ENCODE measurements at regions not wholly inside any gene's neighbourhood (a gene's known extent, or its start where the extent isn't known, plus 50 kb on each side); places are given as distances from the start of the nearest gene placed in this dataset.
A peak's percentile ranks its signal among the peaks of the same experiment; 100 is the strongest.

GRCh38 chr11:39145346-39145745, 2314.1 kb downstream of the LRRC4C start:
- DNase-seq = no peak

GRCh38 chr11:39144351-39145130, 2314.9 kb downstream of the LRRC4C start:
- DNase-seq = peak in 5 of 58 donors; percentile 3 to 28 (median 7)

- no peak for DNase-seq
Measured at GRCh38 chr11:39139581-39139980, 2319.9 kb downstream of the LRRC4C start.

DNA sequence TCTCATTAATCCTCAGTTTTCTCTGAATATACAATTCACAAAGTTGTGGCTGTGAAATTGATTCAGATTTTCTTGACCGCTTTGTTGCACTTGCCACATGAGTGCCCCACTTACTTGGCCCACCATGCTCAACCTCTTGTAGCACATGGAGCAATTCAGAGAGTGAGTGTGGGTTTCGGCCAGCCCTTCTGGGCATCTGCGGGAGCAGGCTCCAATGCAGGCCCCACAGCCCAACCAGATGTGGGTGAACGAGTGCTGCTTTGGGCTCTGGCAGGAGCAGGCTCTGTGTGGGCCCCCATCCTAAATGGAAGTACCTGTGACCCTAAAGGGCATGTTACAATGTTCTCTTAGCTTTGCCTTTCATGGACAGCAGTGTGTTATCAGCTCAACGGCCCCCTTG, 2338.6 kb downstream of the LRRC4C start:
- peak in 1 of 58 donors; percentile 1 for DNase-seq

DNA sequence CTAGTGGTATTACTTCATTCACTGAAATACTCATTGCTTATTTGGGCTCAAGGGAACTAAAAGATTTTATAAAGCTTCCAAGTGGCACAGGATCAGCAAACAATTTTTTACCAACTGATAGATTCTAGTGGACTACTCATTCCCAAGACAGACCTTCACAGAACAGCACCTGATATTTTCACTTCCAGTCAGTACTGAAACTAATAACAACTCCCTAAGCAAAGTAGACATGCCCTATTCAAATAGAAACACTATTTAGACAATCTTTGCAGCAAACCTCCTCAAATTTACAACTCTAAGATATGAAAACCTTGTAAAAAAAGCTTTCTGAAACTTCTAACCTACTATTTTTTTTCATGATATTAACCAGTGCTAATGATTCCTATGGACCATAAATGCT, 2345.8 kb downstream of the LRRC4C start:
- DNase-seq = no peak

- DNase-seq = no peak
Measured at GRCh38 chr11:39102236-39102635, 2357.2 kb downstream of the LRRC4C start.

DNA sequence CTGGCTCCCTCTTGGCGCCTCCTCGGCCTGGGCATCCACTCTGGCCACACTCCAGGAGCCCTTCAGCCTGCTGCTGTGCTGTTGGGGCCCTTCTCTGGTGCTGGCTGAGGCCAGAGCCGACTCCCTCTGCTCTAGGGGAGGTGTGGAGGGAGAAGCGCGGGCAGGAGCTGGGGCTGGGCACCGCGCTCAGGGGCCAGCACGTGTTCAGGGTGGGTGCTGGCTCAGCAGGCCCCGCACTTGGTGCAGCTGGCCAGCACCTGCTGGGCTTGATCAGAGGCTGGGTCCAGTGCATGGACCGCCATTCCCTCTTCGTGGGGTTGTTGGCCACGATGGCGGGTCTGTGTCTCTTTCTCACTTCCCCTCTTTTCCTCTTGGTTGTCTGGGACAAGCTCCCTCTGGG, 2381.0 kb downstream of the LRRC4C start:
- no peak for DNase-seq

- DNase-seq = no peak
Measured at GRCh38 chr11:39037611-39038010, 2421.8 kb downstream of the LRRC4C start.

- no peak for DNase-seq
Measured at GRCh38 chr11:39036021-39036420, 2423.4 kb downstream of the LRRC4C start.

DNA sequence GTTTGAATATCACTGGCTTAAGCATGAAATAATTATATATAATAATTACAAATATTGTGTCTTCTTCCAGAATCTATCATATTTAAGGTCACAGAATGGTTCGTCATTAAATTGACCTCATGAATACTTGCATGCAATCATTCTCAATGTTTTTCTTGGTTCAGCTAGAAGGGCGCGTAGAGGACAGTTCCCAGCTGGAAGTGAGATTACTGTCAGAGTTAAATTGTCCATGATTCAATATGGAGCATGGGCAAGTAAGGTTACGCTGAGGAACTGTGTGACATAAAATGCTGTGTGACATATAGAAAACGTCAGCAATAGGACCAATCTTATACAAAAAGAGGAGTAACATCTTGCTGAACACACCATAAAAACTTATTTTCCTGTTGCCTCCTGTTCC, 2423.5 kb upstream of the RAG2 start:
- DNase-seq = no peak

DNA sequence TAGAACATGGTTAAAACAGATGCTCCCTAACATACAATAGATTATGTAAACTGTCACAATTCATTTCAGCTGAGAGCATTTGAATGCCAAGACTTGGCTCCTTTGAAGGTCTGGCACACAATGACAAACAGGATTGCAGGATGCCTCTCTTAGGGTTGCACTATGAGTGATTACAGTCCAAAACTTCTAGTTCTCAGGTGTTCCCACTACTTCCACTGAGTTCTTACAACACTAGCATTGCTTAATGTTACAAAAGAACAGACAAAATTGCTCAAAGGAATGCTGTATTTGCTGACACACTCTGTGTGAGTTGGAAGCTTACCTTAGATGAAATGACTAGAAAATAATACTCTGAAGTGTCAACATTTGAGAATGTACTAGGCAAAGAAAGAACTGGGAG, 2413.8 kb upstream of the RAG2 start:
- DNase-seq = no peak

- no peak for DNase-seq
Measured at GRCh38 chr11:38990841-38991240, 2392.8 kb upstream of the RAG2 start.

GRCh38 chr11:38990139-38990538, 2392.1 kb upstream of the RAG2 start:
- no peak for DNase-seq

GRCh38 chr11:38988908-38989307, 2390.9 kb upstream of the RAG2 start:
- no peak for DNase-seq

DNA sequence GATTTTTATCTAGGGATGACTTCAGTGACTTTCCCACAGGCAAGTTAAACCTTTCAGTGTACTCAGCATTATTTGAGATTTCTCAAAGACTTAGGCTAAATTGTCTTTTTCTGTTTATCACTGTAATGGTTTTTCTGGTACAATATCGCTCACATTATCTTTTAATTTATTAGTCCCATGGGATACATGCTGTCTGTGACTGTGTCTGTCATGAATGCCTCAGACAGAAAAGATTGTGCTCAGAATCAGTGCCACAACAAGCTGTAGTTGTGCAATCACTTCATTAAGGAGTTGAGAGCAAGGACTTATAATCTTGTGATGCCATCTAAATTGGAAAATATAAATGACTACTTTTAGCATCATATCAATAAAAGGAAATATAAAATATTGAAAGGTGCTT, 2374.2 kb upstream of the RAG2 start:
- no peak for DNase-seq

DNA sequence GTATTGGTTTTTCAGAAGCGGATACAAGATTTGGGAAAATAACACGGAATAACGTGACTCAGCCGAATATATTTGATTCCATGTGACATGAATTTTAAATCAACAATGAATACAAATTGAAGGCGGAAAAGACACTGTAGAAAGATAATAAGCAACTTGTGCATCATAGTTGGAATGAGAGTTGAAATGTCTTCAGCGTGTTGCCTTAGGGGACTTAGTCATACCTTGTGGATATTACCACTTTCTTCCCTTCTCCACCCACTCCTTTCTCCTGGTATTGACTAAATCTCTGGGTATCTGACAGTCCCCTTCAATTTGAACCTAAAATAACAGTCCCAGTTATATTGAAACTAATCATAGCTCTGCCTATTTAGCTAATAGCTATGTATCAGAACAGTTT, 2373.1 kb upstream of the RAG2 start:
- no peak for DNase-seq

DNA sequence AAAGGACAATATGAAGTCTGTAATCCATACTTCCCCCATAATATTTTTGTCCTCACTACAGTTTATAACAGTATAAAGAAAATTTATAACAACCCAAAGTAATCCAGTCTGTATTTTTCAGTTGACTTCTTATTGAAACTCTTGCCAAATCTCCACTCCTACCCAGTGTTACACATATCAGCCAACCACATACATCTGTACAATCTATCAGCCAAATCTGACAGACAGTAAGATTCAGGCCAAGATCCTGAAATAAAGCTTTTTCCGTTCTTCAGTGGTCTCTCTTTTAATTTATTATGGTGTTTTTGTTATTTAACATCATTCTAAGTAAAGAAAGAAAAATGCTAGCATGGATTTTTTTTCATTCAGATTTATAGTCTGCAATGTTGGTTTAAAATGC, 2370.9 kb upstream of the RAG2 start:
- no peak for DNase-seq

DNA sequence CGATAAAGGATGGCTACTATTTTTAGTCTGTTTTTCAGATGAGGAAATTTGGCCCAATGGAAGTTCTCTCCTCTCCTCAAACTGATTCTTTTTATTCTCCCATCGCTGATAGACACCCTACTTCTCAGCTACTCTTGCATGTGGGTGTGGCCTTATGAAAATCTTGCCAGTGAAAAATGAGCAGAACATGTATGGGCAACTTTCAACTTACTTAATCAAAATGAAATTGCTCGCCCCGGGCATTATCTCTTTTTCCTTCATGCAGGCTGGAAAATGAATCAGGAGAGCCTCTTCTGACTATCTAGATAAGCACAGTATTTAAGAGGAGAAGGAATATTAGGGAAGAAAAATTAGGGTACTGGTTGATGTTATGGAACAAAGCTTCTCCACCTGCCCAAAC, 2354.7 kb upstream of the RAG2 start:
- DNase-seq = no peak

GRCh38 chr11:38950867-38951266, 2352.8 kb upstream of the RAG2 start:
- DNase-seq = no peak

- no peak for DNase-seq
Measured at GRCh38 chr11:38948392-38948791, 2350.4 kb upstream of the RAG2 start.

DNA sequence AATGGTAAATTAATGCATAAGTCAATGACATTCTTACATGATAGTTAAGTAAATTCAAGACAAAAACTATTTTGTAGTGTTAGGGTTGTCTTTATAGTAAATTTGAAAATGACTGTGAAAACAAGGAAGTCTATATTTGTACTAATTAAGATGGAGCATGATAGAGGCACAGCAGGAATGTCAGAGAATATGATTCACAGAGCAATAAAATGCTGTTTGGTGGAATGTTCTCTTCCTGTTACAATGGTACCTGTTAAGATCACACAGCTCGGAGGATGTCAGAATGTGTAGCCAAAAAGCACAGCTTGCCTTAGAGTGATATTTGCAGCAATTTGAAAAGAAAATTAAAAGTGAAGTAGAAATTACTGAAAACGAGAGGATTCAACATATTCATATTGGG, 2339.7 kb upstream of the RAG2 start:
- no peak for DNase-seq

DNA sequence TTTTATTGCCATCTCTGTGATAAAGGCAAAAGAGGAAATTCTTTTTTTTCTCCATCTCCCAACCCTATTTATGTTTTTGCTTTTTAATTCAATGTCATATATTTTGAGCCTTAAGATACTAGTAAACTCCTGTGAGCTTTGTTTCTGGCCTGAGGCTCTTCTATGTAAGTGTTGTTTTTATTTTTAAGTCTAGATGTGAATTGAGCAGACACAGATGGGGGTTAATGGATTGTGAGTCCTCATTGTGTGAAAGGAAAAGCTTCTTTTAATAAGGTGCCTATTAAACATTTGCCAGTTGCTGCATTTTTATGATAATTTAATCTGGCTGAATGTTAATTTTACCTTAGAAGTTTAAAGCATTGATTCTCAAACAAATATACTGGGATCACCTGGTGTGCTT, 2337.9 kb upstream of the RAG2 start:
- no peak for DNase-seq

- no peak for DNase-seq
Measured at GRCh38 chr11:38927993-38928392, 2330.0 kb upstream of the RAG2 start.

- no peak for DNase-seq
Measured at GRCh38 chr11:38924644-38925043, 2326.6 kb upstream of the RAG2 start.

Data from anterior cingulate cortex (tissue), 58 donors.